ENCODE measurements at regions not wholly inside any gene's neighbourhood (a gene's known extent, or its start where the extent isn't known, plus 50 kb on each side); places are given as distances from the start of the nearest gene placed in this dataset.

DNA sequence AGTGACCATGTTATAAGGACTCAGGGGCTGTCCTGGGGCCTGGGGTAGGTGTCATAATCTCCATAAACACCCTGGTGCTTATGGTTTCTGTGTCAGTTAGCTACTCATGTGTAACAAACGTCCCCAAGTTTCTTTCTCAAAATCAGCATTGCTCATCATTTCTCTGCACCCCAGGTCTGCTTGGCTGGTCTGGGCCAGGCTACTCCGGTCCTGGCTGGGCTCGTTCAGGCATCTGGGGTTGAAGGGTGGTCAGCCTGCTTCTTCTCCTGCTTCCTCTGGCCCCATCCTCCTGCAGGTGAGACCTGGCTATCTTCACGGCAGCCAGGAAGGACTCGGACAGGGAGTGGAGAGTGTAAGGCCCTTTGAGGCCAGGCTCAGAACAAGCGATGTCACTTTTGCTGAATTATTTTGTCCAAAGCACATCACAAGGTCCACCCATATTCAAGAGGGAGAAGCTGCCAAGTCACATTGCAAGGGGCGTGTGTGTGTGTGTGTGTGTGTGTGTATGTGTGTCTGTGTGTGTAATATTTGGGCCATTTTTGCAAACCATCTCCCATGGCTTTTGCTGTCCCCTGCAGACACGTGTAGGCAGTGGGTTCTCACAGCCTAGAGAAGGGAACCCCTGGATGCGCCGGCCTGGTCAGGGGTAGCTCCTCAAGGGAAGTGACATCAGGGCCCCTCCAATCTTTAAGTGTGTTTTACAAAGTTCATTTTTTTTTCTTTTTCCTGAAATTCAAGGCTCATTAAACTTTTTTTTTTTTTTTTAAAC lies 535.8 kb downstream of the TBC1D22A start:
- DNase-seq = no peak

DNA sequence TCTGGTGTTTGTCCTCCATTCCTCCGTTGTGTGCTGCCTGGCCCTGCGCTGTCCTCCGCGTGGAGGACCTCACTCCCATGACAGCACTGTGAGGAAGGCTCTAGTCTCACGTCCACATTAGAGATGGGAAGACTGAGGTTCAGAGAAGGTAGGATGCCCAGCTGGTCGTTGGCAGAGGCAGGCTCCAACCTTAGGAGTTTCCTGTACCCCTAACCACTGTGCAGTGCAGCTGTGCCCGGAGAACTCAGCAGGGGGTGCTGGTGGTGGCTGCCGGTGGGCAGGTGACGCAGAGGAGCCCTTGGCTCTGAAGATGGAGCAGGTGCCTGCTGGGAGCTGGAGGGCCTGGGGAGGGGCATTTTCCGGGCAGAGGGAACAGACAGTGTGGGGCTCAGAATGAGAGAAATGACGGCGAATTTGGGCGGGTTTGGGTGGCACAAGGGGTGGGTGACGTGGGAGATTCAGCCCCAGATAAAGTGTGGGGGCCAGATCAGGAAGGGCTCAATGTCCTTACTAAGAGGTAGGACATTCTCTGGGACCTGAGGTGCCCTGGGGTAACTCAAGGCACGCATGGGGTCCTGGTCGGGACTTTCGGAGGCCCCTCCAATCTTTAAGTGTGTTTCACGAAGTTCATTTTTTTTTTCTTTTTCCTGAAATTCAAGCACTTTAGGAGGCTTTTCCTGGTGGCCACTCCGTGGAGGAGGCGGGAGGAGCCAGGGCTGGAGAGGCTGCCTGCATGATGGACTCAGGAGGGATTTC lies 535.0 kb downstream of the TBC1D22A start:
- DNase-seq = no peak

DNA sequence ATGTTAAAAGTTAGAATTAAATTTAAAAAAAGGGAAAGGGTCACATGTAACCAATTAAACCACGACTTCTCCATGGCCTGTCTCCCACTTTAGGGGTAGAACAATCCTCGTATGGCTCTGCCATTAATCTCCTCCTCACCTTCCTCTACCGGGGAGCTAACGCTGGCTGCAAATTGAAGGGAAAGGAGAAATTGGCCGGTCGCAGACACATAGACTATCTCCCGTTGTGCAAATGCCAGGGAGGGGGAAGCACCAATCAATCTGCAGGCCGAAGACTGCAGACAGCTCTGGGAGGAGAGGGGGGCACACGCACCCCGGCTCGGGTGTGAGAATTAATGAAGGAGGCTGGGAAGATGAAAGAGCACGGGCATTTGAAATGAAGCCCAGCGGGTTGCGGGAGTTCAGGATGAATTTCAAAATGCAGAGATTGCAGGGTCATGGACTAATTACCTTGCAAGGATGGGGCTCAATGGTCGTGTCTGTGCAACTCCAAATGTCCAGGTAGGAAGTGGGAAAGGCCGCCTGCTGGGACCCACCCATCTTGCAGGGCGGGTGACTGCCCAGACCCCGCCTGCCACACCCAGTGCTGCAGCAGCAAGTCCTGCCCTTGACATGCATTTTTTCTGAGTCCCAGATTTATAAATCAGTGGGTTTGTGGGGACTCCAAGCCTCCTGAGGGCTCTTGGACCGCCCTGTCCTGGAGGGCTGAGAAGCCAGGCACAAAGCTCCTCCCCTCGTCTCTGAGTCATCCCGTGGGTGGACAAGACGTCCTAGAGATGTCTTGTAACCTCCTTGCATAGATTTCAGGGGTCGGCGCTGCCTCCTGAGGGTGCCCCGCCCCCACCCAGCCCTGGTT lies 534.2 kb downstream of the TBC1D22A start:
- DNase-seq = no peak

DNA sequence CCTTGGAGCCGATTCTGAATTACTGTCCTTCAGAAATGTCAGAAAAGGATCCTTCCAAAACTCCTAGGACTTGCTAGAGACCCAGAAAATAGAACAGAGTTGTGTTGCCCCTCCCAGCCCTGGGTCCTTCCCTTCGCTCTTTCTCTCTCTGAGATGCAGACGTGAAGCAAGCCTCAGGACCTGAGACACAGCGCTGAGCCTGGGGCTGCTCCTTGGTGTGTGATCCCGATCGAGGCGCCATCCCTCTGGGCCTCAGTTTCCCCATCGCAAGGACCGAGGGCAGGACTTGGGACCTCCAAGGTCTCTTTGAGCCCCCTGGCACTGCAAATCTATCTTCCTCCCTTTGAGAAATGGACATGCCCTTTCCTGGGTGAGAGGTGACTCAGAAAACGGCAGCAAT lies 533.5 kb downstream of the TBC1D22A start:
- DNase-seq = no peak

DNA sequence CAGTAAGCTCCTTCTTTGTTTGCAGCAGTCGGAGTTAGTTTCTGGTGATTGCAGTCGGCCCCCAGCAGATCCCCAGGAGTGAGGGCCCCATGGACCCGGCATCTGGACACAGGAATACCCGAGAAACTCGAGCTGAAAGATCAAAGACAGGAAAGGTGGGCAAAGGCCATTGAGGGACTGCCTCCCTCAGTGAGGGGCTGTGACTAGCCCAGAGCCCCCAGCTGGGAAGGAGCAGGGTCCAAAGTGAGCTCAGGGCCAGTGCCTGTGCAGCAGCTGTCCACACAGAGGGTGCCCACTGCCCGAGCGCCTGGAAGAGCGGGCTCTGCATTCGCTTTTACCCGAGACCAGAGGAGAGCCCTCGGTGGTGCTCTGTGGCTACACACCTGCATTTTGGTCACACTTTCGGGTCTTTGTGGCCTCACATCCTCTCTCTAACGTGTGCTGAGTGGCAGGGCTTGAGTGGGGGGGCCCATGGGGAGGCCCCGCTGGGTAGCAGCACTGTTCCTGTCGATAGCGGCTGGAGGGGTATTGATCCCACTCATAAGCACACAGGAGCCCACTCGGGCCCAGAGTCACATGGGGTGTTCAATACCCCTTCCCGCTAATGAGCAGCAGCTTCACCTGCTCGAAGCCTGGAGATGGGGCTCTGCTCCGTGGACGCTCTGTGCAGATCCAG lies 532.9 kb downstream of the TBC1D22A start:
- DNase-seq = no peak

DNA sequence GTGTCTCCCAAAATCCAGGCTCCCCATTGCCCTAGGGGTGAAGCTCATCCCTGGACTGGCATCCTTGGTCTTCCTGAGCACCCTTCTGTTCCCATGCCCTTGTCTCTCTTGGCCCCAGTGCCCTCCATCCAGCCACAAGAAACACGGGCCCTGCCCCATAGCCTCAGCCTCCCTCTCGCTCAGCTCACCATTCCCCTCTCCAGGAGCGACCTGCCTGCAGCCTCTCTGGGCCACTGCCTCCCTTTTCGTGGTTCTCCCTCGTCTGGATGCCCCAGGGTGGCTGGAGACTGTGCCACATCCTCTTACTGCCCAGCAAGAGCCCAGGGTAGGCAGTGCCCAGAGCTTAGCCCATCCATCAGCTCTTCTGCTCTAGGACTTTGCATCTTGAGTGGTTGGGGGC lies 532.1 kb downstream of the TBC1D22A start:
- DNase-seq = no peak

DNA sequence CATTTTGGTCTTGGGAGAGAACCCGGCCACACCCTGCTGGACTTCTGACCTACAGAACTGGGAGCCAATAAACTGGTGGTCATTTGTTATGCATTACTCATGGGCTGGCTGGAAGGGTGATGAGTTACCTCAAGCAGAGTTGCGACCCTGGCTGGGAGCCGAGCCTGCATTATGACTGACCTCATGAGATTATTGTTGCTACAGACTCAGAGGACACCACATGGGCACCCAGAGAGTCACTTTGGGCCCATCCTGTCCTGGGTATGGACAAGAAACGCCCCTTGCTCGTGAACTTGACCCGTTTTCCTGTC lies 531.7 kb downstream of the TBC1D22A start:
- no peak for DNase-seq

DNA sequence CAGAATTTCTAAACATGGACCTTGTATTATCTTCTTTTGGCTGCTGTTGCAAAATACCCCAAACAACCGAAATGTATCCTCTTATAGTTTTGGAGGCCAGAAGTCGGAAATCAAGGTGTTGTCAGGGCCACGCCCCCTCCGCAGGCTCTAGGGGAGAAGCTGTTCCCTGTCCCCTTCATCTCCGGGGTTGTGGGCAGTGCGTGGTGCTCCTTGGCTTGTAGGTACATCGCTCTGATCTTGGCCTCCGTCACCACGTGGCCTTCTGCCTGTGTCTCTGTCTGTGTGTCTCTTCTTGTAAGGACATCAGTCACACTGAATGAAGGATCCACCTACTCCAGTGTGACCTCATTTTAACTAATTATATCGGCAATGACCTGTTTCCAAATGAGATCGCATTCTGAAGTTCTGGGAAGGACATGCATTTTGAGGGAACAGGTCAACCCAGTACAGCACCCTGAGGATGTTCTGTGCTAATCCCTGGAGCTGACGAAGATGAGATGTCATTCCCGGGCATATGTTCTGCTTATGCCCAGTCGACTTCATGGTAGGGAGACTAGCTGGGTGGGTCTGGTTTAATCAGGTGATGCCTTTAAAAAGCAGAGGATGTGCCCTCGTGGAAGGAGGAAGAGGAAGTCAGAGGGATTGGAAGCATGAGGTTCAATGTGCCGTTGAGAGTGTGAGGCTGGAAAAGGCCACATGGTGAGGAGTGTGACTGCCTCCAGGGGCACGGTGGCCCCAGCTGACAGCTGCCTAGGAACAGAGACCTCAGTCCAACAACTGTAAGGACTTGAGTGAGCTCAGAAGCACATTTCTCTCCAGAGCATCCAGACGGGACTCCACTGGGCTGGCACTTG lies 531.1 kb downstream of the TBC1D22A start:
- DNase-seq = no peak

DNA sequence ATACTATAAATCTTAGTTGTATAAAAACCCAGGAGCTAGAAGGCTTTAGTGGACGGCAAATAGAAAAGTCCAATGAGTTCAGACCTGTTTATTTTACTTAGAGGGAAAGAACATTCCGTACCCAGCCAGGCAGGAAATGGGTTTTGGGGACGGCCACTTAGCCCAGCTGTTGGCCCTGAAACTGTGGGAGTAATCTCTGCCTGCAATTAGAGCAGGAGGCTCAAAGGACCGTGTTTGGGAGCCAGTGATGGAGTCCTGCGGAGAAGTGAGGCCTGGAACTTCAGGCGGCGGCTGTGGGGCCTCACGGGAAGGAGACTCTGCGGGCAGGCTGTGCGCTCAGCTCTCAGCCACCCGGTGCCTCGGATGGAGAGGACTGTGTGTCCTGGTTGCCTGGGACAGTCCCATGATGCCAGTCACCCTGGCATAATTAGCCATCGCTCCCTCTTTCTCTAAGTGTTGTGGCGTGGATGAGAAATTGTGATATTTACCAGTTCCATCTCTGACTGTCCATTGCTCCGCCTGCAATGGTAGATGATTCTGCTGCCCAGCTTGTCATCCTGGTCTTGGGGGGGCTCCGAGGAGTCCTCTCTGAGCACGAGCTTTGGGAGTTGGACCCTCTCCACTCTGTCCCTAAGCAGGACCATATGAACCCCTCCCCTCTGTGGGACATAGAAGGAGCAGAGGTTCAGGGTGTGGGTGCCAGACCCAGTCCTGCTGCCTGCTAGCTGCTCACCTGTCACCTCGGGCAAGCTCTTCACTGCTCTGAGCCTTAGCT lies 530.3 kb downstream of the TBC1D22A start:
- no peak for DNase-seq

DNA sequence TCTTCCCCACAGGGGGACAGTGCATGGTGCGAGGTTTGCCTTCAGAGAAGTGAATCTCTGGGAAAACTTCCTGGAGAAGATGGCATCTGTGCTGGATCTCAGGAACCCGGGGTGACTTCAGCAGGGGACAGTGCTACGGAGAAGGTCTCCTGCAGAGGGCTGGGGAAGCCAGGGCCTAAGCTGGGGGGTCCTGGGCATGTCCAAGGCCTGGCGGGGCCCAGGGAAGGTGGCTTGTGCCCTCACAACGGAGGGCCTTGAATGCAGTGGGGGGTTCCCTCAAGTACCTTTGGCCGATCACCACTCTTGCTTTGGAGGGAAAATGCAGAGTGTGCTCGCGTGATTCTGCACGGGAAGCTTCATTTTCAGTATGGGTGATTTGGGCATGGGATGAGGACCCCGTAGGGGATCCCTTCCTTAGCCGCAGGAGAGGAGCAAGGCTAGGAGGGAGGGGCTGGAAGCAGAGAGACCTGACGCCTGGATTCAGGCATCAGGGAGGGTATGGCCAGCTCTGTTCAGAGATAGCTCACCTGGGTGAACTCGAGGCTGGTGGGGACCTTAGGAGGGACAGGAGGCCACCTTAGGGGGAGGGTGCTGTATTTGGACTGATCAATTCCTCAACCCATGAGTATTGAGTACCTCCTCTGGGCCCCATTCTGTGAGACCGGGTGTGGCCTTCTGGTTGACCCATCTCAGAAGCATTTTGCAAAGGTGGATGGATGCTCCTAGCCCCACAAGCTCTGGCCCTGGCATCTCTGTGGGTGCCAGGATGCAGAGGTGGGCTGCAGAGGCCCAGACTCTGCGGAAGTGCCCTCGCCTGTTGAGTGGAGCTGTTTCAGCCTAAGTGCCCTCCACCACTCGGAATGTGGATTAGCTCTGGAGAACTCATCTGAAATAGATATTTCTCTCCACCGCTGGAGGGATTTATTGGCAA lies 529.4 kb downstream of the TBC1D22A start:
- DNase-seq = no peak

DNA sequence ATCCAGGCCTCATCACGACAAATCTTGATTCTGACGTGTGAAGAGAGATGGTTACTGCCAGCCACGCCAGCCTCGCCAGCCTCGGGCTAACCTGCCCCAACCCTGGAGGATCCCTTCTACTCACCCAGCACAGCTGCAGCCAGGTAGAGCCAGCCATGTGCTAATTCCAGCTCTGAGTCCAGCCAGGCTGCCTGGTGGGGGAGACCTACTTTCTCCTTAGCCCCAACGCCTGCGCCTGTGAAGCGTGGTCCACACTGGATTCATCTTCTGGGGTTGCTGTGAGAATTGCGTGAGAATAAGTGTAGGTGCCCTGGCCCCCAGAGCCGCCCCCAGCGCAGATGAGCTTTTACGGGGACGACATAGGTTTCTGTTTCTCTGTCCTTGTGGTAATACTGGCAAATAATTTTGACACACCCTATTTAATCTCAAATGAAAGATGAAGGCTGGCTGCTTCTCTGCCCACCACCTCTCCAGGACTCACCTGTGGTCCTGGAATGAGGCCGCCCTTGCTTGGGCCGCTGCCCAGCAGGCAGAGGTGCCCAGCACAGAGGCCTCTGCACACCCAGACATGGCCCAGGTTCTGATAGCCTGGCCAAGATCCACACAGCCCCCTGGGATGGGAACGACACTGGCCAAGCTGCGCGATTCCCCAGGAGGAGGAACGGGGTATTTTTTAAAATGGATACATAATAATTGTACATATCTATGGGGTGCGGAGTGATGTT lies 528.4 kb downstream of the TBC1D22A start:
- DNase-seq = no peak

DNA sequence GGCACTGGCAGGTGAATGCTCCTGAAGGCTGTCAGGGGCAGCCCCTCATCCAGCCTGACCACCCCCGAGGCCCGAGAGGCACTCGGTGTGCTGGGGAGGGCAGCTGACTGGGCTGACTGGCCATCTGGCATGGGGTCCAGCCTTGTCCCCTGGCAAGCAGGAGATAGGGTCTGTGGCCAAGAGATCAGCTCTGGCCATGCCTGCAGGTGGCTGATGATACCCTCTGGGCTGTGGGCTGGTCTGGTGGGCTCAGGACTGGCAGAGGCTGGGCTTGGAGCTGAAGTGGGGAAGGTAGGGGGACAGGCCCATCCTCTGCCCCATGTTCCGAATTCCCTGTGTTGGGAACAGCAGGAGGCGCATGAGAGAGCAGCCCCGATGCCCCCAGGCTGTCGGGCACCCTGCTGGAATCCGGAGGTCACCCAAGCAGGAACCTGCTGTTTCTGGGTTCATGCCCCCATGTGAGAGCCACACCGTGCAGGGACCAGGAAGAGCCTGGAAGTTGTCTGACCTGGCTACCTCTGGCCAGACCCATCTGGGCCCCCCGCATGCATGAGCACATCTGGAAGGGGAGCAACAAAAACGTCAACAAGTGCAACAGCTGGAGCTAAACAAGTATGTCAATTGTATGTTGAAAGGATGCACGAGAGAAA lies 527.0 kb downstream of the TBC1D22A start:
- no peak for DNase-seq

DNA sequence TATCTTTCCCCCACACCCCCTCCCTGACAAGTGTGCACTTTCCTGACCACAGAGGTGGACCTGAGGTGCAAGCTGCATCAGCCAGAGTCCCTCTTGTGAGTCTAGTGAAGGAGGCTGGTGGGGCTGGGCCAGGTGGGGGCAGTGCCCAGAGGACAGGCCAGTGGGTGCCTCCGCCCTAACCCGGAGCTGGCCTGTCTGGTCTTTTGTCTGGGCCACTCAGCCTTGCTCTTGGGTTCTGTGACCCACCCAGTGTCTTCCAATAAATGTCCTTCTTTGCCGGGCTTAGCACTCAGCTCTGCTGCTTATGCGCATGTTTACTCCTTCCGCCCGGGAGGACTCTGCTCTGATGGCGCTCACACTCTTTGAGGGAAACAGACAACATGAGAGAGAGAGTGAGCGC lies 526.2 kb downstream of the TBC1D22A start:
- DNase-seq = no peak

DNA sequence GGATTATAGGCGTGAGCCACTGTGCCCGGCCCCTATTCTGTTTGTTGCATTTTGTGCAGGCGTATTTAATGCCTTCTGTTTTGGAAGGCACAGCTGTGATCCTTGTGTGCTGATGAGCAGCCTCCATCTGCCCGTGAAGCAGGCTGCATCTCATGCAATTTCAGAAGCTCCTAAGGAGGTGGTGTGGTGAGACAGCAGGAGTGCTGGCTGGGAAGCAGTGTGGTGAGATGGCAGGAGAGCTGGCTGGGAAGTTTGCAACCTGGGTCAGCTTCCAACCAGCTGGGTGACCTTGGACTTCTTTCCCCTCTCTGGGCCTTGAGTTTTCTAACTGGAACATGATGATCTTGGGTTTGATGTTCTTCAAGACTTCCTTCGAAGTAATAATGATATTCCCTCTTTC lies 525.1 kb downstream of the TBC1D22A start:
- DNase-seq = no peak

DNA sequence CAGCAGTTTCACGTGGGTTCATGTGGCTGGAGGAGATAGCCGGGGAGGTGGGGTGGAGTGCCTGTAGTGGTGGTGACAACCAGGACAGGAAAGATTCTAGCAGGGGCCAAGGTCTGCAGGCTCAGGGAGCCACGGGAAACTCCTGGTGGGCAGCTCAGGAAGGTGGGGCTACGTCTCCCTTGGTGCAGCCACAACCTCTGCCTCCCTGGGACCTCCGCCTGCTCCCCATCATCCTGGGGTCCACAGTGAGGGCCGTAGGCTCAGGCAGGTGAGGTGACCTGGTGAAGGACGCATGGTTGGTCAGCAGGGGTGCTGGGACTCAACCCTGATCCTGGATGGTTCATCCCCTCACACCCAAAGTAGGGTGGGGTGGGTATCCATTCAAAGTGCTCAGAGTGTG lies 524.1 kb downstream of the TBC1D22A start:
- DNase-seq = no peak

DNA sequence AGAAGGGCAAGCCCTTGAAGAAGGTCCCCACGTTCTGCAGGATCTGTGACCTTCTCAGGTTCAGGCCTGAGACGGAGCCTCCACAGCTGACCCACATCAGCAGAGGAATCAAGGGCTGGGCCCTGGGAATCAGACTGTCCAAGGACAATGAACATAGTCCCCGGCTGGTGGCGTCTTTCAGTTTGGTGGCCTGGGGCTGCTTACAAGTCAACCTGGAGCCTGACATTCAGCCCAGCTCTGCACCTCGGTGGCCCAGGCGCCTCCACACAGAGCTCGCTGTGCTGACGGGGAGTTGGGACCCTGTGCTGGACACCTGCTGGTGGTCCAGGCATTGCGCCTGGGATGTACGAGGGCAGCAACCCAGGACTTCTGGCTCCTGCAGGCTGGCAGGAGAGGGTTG lies 523.5 kb downstream of the TBC1D22A start:
- no peak for DNase-seq

DNA sequence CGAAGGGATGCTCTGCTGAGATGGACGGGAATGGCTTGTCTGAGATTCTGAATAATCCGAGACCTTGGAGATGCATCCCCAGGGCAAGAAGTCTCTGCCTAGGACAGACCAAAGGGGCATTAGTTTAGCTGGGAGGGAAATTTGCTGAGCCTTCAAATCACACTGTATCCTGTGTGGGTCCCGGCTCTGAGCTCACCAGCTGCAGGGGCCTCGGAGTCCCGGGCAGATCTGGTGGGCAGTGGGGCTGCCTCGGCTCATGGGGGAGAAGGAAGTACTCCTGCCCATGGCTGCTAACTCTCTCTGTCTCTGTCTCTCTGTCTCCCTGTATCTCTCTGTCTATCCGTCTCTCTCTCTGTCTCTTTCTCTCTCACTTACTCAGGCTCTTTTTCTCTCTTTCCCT lies 522.4 kb downstream of the TBC1D22A start:
- DNase-seq = no peak

DNA sequence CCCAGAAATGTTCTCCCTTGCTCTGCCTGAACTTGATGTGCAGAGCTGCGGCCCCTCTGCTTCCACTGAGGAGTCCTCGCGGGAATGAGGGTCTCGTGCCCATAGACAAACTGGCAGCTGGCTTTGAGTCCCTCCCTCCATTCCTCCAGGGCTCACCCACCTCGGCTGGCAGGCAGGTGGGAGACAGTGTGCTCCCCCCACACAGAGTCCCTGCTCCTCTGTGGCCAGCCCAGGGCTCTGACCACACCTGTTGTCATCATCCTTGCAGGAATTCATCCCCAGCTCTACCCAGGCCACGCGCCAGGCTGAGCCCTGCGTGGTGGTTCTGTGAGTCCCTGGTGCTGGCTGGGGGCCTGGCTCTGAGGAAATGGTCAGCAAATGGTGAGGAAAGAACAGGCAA lies 521.9 kb downstream of the TBC1D22A start:
- DNase-seq = no peak

Measured in activated effector memory CD4-positive, alpha-beta T cell treated with Interleukin-2 at 50 U/mL for 16 hours (primary cell).